ENCODE measurements at regions not wholly inside any gene's neighbourhood (a gene's known extent, or its start where the extent isn't known, plus 50 kb on each side); places are given as distances from the start of the nearest gene placed in this dataset.

GRCh38 chr1:9482403-9482802 is 56.9 kb upstream of the SLC25A33 start:
- TF ChIP-seq EZH2 (IDR thresholded peaks at IDR 0.05; ENCODE audit: low read depth, unreplicated experiment) (no peak), POLR2AphosphoS5 (IDR thresholded peaks at IDR 0.05; ENCODE audit: low read depth) (no peak), EZH2phosphoT487 (IDR thresholded peaks at IDR 0.05; ENCODE audit: unreplicated experiment) (no peak), JUNB (IDR thresholded peaks at IDR 0.05; ENCODE audit: unreplicated experiment) (no peak), REST (IDR thresholded peaks at IDR 0.05; ENCODE audit: unreplicated experiment) (no peak), NANOG (IDR thresholded peaks at IDR 0.05; ENCODE audit: borderline replicate concordance) (no peak), CREB1 (CRISPR knock-in tag; IDR thresholded peaks at IDR 0.05; ENCODE audit: low read depth) (no peak)
- TF ChIP-seq, protein P1, sequence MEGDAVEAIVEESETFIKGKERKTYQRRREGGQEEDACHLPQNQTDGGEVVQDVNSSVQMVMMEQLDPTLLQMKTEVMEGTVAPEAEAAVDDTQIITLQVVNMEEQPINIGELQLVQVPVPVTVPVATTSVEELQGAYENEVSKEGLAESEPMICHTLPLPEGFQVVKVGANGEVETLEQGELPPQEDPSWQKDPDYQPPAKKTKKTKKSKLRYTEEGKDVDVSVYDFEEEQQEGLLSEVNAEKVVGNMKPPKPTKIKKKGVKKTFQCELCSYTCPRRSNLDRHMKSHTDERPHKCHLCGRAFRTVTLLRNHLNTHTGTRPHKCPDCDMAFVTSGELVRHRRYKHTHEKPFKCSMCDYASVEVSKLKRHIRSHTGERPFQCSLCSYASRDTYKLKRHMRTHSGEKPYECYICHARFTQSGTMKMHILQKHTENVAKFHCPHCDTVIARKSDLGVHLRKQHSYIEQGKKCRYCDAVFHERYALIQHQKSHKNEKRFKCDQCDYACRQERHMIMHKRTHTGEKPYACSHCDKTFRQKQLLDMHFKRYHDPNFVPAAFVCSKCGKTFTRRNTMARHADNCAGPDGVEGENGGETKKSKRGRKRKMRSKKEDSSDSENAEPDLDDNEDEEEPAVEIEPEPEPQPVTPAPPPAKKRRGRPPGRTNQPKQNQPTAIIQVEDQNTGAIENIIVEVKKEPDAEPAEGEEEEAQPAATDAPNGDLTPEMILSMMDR (conservative IDR thresholded peaks at IDR 0.05; ENCODE audit: low read depth in 2 of 2) = no peak

Data from GM23338 (cell line).